ENCODE measurements at regions not wholly inside any gene's neighbourhood (a gene's known extent, or its start where the extent isn't known, plus 50 kb on each side); places are given as distances from the start of the nearest gene placed in this dataset.

- TF ChIP-seq EZH2 (IDR thresholded peaks at IDR 0.05) (no peak), POLR2AphosphoS5 (IDR thresholded peaks at IDR 0.05; ENCODE audit: borderline replicate concordance, low read depth, low read length) (no peak), FOXP2 (optimal IDR thresholded peaks at IDR 0.05; ENCODE audit: control extremely low read depth, extremely low read length, insufficient read depth) (no peak)
Measured at GRCh38 chr6:137334094-137334493, 114.9 kb upstream of the IFNGR1 start.
